ENCODE measurements at regions not wholly inside any gene's neighbourhood (a gene's known extent, or its start where the extent isn't known, plus 50 kb on each side); places are given as distances from the start of the nearest gene placed in this dataset.

GRCh38 chr3:28649266-28649665 lies 300.6 kb upstream of the AZI2 start:
- TF ChIP-seq ATF3 (IDR thresholded peaks at IDR 0.05; ENCODE audit: insufficient read depth, low read depth, low read length) = no peak
- TF ChIP-seq SUZ12 (IDR thresholded peaks at IDR 0.05; ENCODE audit: low read length) = no peak
- no peak for TF ChIP-seq CTCF (IDR thresholded peaks at IDR 0.05; ENCODE audit: control extremely low read depth in 1 of 3, insufficient read depth in 1 of 3, low read depth in 1 of 3, low read length in 3 of 3)
- no peak for TF ChIP-seq CEBPB (IDR thresholded peaks at IDR 0.05; ENCODE audit: low read depth, low read length)
- TF ChIP-seq CHD2 (IDR thresholded peaks at IDR 0.05; ENCODE audit: low read length) = no peak
- no peak for TF ChIP-seq POLR2A (IDR thresholded peaks at IDR 0.05; ENCODE audit: control extremely low read depth in 1 of 2, low read depth in 2 of 2, low read length in 2 of 2)

Measured in H1 (cell line).